ENCODE measurements at regions not wholly inside any gene's neighbourhood (a gene's known extent, or its start where the extent isn't known, plus 50 kb on each side); places are given as distances from the start of the nearest gene placed in this dataset.
A peak's percentile ranks its signal among the peaks of the same experiment; 100 is the strongest.
"Not testable (repeated sequence)": the region's sequence is repeated elsewhere in the genome, so short reads cannot be mapped to it uniquely, and the experiment has no call there.

DNA sequence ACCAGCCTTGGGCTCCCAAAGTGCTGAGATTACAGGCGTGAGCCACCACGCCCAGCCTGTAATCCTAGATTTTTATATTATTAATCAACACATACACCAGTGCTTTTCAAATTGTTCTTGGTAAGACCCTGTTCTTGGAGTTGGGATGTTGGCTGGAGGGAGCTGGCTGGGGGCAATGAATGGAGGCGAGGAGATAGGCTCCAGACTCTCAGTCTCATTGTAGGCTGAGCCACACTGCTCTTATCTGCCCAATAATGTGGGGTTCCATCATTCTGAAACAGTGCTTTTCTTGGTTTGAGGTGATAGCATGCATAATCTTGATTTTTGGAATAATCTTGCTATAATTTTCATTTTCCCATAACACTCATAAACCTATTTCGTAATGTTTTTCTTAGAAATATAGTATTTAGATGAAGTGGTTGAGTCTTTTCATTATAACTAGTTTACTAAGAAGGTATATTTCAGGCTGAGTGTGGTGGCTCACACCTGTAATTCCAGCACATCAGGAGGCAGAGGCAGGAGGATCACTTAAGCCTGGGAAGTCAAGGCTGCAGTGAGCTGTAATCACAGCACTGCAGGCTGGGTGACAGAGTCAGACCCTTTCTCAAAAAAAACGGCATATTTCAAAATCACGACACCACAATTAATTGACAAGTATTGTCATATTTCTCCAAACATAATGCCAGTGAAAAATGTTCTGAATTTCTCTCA, 65.1 kb upstream of the LYZL2 start:
- DNase-seq (ENCODE audit: low read depth) = no peak
- H3K4me3 ChIP-seq (ENCODE audit: low read depth, low read length) = no peak overlapping the region
- TF ChIP-seq, protein P1, sequence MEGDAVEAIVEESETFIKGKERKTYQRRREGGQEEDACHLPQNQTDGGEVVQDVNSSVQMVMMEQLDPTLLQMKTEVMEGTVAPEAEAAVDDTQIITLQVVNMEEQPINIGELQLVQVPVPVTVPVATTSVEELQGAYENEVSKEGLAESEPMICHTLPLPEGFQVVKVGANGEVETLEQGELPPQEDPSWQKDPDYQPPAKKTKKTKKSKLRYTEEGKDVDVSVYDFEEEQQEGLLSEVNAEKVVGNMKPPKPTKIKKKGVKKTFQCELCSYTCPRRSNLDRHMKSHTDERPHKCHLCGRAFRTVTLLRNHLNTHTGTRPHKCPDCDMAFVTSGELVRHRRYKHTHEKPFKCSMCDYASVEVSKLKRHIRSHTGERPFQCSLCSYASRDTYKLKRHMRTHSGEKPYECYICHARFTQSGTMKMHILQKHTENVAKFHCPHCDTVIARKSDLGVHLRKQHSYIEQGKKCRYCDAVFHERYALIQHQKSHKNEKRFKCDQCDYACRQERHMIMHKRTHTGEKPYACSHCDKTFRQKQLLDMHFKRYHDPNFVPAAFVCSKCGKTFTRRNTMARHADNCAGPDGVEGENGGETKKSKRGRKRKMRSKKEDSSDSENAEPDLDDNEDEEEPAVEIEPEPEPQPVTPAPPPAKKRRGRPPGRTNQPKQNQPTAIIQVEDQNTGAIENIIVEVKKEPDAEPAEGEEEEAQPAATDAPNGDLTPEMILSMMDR (IDR thresholded peaks at IDR 0.05; ENCODE audit: insufficient read depth, low read depth, low read length) = no peak

DNA sequence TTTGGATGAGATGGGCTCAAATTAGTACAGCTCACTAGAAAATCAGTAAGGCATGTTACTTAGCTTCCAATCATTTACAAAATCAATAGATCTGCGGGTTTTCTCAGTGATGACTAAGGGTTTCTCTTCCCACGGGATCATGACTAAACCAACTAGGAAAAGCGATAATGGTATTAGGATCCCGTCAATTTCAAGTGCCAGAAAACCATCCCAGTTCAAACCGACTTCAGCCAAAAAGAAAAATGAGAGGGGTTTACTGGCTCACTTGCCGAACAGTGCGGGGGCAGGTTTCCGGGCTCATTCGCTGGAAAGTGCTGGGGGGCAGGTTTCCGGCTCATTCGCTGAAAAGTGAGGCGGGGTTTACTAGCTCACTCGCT, 62.1 kb upstream of the LYZL2 start:
- peak; percentile 21 for DNase-seq (ENCODE audit: low read depth)
- TF ChIP-seq, protein P1 (IDR thresholded peaks at IDR 0.05; ENCODE audit: insufficient read depth, low read depth, low read length) = no peak
- H3K4me3 ChIP-seq (ENCODE audit: low read depth, low read length) = no peak overlapping the region

DNA sequence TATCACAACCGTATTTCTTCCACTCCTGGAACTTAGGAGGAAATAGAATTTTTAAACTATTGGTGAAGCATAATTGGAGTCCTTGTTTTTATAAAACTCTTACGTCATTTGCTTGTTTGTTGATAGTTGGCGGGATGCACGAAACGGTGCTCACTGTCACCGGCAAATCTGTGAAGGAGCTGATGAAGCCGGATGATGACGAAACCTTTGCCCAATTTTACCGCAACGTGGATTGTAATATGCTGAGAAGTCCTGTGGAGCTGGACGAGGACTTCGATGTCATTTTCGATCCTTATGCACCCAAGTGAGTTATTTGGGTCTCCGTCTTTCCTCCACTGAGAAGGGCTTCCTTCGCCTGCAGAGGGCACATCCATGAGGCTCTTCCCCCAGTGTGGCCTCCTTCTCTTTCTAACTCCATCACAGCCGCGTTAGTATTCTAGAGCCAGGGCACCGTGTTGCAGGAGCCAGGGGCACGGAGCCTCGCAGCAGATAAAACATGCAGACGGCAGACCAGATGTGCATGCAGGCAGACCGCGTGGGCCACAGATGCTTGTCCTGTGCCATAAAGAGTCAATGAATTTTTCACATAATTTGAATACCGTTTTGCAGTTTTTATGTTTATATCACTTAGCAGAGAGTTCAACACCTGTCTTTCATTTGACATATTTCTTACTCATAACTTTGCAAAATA, 61.5 kb upstream of the LYZL2 start:
- not testable (repeated sequence) for DNase-seq (ENCODE audit: low read depth); H3K4me3 ChIP-seq (ENCODE audit: low read depth, low read length)

DNA sequence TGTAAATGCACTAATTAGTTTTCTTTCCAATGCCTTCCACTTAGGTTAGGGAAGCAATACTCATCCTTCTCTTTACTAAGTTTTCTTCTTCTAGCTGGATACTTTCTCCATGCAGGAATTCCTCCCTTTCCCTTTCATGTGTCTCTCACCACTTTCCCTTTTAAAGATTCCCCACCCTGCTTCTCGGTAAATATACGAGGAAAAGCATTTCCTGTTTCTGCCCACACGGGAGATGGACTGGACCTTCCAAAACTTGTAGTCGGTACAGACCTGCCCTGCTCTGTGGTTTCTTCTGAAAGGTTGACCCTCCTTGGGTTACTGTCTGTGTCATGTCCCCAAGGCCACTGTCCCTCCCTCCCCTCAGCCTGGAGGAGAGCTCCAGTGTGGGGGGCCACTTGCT, 58.9 kb upstream of the LYZL2 start:
- TF ChIP-seq, protein P1 (IDR thresholded peaks at IDR 0.05; ENCODE audit: insufficient read depth, low read depth, low read length) = no peak
- peak; percentile 11 for DNase-seq (ENCODE audit: low read depth)
- no peak overlapping the region for H3K4me3 ChIP-seq (ENCODE audit: low read depth, low read length)

DNA sequence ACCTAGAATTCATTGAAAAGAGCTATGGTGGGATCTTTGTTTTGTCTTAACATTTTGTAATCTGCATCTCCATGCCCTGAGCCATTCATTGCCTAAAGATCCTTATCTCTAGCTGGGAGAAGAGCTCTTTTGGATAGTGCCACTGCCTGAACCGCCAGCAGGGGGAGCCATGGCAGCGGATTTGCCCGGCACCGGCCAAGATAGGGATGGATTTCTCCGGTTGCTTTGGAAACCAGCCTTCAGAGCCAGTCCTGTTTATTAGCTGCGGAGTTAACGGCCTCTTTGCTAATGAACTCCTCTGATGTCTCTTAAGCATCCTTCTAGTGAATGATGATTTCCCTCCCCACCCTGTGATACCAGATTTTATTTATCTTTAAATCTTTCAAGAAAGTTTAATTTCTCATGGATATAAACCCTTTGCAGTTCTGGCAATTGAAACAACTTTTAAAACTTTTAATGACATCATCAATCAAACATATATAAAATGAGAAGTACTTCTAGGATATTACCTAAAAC, 58.2 kb upstream of the LYZL2 start:
- TF ChIP-seq, protein P1 (IDR thresholded peaks at IDR 0.05; ENCODE audit: insufficient read depth, low read depth, low read length) = peak; percentile 95
- no peak overlapping the region for H3K4me3 ChIP-seq (ENCODE audit: low read depth, low read length)
- DNase-seq (ENCODE audit: low read depth) = peak; percentile 83

DNA sequence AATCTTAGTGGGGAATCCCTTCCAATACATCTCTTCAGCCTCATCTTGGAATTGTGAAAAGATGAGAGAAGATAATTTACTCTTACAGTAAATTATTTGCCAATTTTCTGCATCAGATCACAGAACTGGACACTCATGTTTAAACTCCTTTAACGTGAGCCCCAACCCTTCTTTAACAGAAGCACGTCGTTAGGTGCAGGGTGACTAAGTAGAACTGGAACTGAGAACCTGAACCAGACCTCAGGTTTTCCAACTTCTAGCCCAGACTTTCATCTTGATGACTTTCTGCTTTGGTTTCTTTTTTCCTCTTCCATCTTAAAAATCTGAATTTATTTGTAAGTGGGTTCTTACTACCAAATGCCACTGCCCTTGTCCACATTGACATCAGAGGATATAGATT, 57.2 kb upstream of the LYZL2 start:
- DNase-seq (ENCODE audit: low read depth) = no peak
- TF ChIP-seq, protein P1 (IDR thresholded peaks at IDR 0.05; ENCODE audit: insufficient read depth, low read depth, low read length) = no peak
- no peak overlapping the region for H3K4me3 ChIP-seq (ENCODE audit: low read depth, low read length)

DNA sequence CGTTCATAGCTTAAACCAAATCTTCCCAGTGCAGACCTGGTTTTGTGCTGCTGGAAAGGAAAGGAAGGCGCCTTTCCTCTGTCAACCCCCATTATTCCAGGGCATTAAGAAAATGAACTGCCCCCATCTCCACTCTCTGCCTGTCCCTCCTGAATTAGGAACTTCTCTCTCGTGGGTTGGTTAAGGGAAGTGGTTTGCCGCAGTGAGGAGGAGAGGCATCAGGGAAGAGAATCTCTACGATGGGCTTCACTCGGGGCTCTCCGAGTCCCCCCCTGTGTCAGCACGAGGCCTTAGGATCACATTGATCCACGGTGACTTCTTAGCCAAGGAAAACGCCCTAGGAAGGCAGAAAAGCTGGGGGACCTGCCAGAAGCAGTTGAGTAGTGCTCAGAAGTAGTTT, 53.9 kb upstream of the LYZL2 start:
- TF ChIP-seq, protein P1 (IDR thresholded peaks at IDR 0.05; ENCODE audit: insufficient read depth, low read depth, low read length) = no peak
- DNase-seq (ENCODE audit: low read depth) = no peak

DNA sequence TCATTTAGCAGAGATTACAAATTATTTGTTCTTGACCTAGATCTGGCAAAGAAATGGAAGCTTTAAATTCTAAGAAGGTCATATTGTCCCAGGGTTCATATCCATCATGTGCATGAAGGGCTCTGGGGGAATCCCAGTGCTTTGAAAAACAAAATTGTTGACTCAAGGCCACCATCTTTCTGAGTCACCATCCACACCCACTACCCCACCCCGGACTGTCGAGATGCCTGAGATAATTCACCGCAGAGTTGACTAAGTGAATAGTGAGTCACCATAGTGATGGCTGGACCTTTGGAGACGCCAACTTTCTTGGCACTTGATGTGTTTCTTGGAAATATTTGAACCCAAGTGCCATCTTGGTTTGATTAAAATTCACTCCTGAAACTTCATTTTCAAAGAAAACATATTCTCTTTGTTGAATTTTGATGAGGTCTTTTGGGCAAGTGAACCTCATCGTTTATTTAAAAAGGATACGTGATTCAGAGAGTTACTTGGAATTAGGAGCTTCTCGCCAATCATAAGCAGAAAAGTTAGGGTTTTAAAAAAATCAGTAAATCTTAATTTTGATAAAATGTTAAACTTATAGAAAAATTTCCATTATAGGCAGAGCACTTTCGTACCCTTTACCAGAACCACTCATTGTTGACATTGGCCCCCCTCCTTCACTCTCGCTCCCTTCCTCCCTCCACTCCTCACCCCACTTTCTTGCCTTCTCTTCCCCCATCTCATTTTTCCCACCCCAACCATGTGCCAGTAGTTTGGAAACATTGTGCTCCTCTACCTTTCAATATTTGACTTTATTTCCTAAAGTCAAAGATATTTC, 53.0 kb upstream of the LYZL2 start:
- peak; percentile 86 for DNase-seq (ENCODE audit: low read depth)

More for the DNA sequence above, 53.9 kb upstream of the LYZL2 start:
- no peak overlapping the region for H3K4me3 ChIP-seq (ENCODE audit: low read depth, low read length)

More for the DNA sequence above, 53.0 kb upstream of the LYZL2 start:
- H3K4me3 ChIP-seq (ENCODE audit: low read depth, low read length) = not testable (repeated sequence)

Data from fibroblast of villous mesenchyme (primary cell).